D341Med (cell line): ENCODE measurements at regions not wholly inside any gene's neighbourhood (a gene's known extent, or its start where the extent isn't known, plus 50 kb on each side); places are given as distances from the start of the nearest gene placed in this dataset.

Experiments used
- DNase-seq: peaks from one replicate; pipeline ENCODE4 v3.0.0; 2012; ENCODE audit warnings: low spot score

- DNase-seq: no peak
Observed at GRCh38 chr4:19999276-19999675, 252.4 kb upstream of the SLIT2 start.

GRCh38 chr4:19993242-19993641 is 258.5 kb upstream of the SLIT2 start:
- DNase-seq: no peak

DNA sequence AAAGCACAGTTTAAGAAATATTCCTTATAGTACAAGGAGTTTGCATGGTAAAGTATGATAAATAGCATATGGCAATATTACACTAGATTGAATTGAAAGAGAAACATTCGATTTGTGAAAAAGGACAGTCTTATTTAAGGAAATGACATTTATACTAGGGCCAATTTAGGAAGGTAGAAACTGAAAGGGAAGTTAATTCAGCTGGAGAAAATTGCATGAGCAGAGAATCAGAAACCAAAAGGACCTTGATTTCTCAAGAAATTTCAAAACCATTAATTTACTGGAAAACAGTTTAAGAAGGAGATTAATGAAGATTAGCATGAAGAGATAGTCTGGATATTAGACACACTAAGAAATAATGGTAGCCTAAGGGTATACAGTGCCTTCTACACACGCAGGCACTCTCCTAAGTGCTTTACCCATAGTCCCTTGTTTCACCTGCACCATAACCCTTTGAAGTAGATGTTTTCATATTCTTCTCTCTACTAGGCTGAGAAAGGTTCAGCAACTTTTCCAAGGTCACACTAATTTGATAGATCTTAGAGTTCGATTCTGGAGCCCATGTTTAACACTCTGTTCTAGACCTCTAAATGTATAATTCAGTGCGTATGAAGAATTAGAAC is 259.1 kb upstream of the SLIT2 start:
- DNase-seq: no peak

DNA sequence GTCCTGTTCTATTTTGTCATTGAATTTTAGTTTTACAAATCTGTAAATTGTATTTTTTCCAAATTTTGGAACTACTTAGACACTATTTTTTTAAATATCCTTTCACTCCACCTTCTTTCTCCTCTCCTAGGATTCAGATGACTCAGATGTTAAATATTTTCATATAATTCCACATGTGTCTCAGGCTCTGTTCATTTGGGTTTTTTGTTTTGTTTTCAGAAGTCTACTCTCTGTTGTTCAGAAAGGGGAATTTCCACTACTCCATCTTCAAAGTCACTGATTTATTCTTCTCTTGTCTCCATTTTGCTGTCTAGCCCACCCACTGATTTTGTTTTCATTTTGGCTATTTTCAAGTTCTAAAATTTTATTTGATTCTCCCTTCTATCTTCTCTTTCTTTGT is 264.0 kb upstream of the SLIT2 start:
- DNase-seq: no peak

GRCh38 chr4:19983072-19983471 is 268.6 kb upstream of the SLIT2 start:
- no peak for DNase-seq

DNA sequence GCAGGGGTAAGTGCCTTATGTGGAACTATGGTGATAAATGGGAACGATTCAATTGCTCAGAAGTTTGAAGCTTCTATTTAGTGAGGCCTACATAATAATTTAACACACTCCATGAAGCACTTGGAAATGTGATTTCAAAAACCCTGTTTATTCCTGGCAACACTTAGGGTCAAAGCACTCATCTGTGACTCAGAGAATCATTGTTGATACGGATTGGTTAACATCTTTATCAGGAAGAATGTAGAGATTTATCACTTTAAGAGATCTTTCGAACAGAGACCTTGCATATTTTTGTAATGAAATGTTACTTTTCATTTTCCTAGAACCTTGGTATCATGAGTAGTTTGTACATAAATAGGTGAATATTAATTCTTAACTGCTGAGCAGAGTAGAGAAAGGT is 269.1 kb upstream of the SLIT2 start:
- no peak for DNase-seq

DNA sequence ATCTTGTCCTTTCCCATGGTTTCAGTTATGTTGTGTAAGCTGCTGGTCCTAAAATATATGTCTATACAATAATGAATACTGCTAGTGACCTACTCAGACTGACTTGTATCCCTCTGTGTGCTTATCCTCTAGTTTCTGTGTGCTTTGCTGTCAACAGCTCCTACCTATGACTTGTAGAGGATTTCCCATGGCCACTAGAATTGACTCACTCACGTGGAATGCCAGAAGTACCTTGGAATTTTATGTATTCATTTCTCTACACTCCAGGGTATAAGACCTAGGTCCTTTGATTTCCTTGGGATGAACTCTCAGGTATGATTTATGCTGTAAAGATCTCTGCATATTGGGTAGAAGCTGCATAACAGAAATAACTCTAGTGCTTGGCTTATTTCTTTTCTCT is 279.9 kb upstream of the SLIT2 start:
- DNase-seq: no peak

- DNase-seq: peak; percentile 20
Observed at GRCh38 chr4:19969492-19969891, 282.2 kb upstream of the SLIT2 start.

DNA sequence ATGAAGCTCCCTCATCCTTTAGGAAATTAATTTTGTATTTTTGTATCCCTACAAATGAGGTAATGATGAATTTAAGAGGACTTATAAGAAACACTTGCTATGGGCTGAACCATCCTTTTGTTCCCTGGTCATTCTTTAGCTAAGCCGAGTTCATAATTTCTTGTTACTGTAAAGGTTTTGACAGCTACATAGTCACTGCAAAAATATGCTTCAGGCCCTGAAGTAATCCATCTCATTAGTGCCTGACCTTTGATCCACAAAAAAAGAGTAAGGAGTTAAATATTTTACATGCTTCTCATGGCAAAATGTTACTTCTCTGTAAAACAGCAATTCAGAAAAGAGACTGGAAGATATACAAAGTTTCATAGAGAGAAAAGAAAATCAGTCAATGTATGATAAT is 290.6 kb upstream of the SLIT2 start:
- DNase-seq: no peak

GRCh38 chr4:19958848-19959247 is 292.9 kb upstream of the SLIT2 start:
- no peak for DNase-seq

- DNase-seq: no peak
Observed at GRCh38 chr4:19947349-19947748, 304.4 kb upstream of the SLIT2 start.

DNA sequence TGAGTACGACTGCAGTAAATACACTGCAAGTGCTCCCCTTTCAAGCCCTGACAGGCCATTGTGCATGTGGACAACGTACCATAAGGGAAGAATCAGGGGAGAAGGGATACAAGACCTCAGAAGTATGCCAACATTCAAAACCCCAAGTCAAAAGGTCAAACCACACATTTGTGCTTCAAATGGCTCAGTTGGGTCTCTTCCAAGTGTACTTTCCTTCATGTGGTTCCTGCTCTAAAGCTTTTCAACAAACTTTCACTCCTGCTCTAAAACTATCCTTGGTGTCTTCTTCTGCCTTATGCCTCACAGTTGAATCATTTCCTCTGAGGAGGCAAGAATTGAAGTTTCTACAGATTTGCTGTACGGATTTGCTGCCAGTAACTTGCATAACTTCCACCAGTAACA is 305.7 kb upstream of the SLIT2 start:
- DNase-seq: no peak

DNA sequence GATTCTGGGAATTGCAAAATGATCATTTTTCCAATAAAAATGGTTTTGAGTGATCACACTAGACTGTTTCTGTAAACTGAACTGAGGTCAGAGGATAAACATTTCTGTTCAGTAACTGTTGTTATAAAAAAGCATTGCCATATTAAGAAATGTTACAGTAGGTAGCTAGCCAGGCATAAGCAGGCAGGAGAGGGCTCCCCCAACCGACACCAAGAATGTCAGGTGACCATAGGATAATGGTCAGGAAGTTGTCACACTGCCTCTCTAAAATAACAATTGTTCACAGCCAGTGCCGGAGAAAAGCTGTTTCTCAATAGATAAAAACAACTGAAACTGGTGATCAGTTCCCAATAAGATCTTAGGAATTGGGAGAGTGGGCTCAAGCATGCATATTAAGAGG is 306.2 kb upstream of the SLIT2 start:
- no peak for DNase-seq

DNA sequence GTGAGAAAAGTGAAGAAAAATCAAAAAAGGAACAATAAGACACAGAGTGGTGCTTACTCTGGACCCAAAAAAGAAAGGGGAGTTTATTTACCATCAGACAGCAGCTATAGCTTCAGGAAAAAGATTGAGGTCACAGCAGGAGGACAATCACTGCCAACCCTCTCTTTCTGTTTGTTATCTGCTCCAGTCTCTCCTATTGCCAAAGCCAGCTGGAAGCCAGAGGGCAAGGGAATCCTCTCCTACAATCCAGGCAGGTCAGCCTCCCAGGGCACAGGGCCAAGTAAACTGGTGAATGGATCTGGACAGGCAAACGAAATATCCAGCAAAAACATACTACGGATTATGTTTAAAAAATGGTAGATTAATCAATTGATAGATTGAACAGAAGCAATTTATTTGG is 306.9 kb upstream of the SLIT2 start:
- no peak for DNase-seq

GRCh38 chr4:19944251-19944650 is 307.5 kb upstream of the SLIT2 start:
- DNase-seq: no peak

GRCh38 chr4:19941434-19941833 is 310.3 kb upstream of the SLIT2 start:
- DNase-seq: no peak

DNA sequence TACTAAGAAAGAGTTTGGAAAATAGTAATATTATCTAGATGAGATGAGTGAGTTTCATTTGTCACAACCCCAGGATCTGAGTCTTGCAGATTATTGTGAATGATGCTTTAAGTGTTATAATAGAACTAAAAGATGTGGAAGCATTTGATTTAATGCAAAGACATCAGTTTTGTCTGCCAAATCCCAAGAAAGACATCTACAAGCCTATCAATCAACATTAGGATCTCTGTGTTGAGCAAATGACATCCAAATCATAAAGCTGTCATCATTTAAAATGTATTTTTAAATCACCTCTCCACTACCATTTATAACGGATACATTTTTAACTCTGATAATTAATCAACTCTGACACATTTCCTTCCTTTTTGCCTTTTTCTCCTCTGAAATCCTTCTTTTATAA is 310.8 kb upstream of the SLIT2 start:
- no peak for DNase-seq

DNA sequence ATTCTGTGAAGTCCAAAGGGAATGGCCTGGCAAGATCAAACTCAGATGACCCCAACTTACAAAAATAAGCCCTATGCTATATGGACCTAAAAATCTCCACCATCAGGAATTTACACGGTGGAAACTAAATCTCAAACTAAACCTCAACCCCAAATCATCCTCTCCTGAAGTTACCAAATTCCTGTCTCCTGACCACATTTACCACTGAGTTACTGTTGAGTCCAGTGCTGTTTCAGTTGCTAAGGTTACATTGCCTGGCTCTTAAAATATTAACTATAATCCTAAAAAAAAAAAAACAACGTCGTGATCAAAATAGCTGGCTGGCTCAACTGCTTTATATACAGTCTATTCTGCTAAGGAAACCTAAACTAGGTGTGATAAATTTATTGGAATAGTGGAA is 315.2 kb upstream of the SLIT2 start:
- DNase-seq: no peak

GRCh38 chr4:19930742-19931141 is 321.0 kb upstream of the SLIT2 start:
- no peak for DNase-seq

DNA sequence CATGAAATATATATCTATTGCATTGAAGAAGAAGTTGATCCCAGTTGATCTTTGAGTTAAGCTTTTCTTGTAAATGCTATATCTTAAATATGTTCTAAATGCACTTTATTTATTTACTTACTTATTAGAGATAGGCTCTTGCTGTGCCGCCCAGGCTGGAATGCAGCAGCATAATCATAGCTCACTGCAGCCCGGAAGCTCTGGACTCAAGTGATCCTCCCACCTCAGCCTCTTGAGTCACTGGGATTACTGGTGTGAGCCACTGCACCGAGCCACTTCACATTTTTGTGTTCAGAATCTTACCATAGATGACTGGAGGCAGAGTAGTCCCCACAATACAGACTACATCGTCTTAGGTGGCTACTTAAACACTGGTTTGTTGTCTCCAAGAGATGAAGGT is 324.3 kb upstream of the SLIT2 start:
- no peak for DNase-seq

GRCh38 chr4:19925516-19925915 is 326.2 kb upstream of the SLIT2 start:
- no peak for DNase-seq

- no peak for DNase-seq
Observed at GRCh38 chr4:19924761-19925160, 326.9 kb upstream of the SLIT2 start.

GRCh38 chr4:19915276-19915675 is 336.4 kb upstream of the SLIT2 start:
- no peak for DNase-seq

- DNase-seq: no peak
Observed at GRCh38 chr4:19913650-19914049, 338.1 kb upstream of the SLIT2 start.
